ENCODE measurements at regions not wholly inside any gene's neighbourhood (a gene's known extent, or its start where the extent isn't known, plus 50 kb on each side); places are given as distances from the start of the nearest gene placed in this dataset.

- DNase-seq, result peak in 8 of 14 donors; percentile 11 to 58 (median 42)
These were observed 580.8 kb downstream of the CCDC171 start for GRCh38 chr9:16133556-16134227.

- no peak for DNase-seq
These were observed 581.5 kb downstream of the CCDC171 start for GRCh38 chr9:16134351-16134750.

GRCh38 chr9:16135968-16136367 is 583.1 kb downstream of the CCDC171 start:
- no peak for DNase-seq

GRCh38 chr9:16136451-16136850 is 583.6 kb downstream of the CCDC171 start:
- DNase-seq, result no peak

- no peak for DNase-seq
These were observed 584.1 kb downstream of the CCDC171 start for GRCh38 chr9:16136961-16137360.

GRCh38 chr9:16138561-16139491 is 586.0 kb downstream of the CCDC171 start:
- DNase-seq, result no peak

- DNase-seq, result no peak
These were observed 586.9 kb downstream of the CCDC171 start for GRCh38 chr9:16139774-16140173.

- no peak for DNase-seq
These were observed 590.5 kb downstream of the CCDC171 start for GRCh38 chr9:16143310-16143709.

GRCh38 chr9:16143947-16144890 is 591.4 kb downstream of the CCDC171 start:
- DNase-seq, result no peak

- peak in 1 of 14 donors; percentile 9 for DNase-seq
These were observed 592.5 kb downstream of the CCDC171 start for GRCh38 chr9:16145196-16145950.

- DNase-seq, result peak in 3 of 14 donors; percentile 12 to 23 (median 13)
These were observed 594.9 kb downstream of the CCDC171 start for GRCh38 chr9:16147726-16148125.

GRCh38 chr9:16150501-16150900 is 597.7 kb downstream of the CCDC171 start:
- DNase-seq, result no peak

GRCh38 chr9:16150938-16151650 is 598.3 kb downstream of the CCDC171 start:
- no peak for DNase-seq

GRCh38 chr9:16152276-16153101 is 599.6 kb downstream of the CCDC171 start:
- DNase-seq, result peak in 1 of 14 donors; percentile 4

- no peak for DNase-seq
These were observed 600.4 kb downstream of the CCDC171 start for GRCh38 chr9:16153221-16153620.

GRCh38 chr9:16153741-16154140 is 600.9 kb downstream of the CCDC171 start:
- no peak for DNase-seq

- peak in 2 of 14 donors; percentile 12 to 16 for DNase-seq
These were observed 601.8 kb downstream of the CCDC171 start for GRCh38 chr9:16154521-16155078.

GRCh38 chr9:16155878-16156277 is 603.0 kb downstream of the CCDC171 start:
- DNase-seq, result no peak

- DNase-seq, result no peak
These were observed 604.4 kb downstream of the CCDC171 start for GRCh38 chr9:16157216-16157615.

- no peak for DNase-seq
These were observed 604.8 kb downstream of the CCDC171 start for GRCh38 chr9:16157651-16158050.
